NCI-H2196 treated with DMSO at 0.1 percent for 48 hours (cell line): ENCODE measurements at regions not wholly inside any gene's neighbourhood (a gene's known extent, or its start where the extent isn't known, plus 50 kb on each side); places are given as distances from the start of the nearest gene placed in this dataset.
"Not testable (repeated sequence)": the region's sequence is repeated elsewhere in the genome, so short reads cannot be mapped to it uniquely, and the experiment has no call there.

ENCODE experiments used
- DNase-seq: peaks from one replicate; lab custom pipeline; 2025; ENCODE audit not compliant: unreplicated experiment; lab: John Stamatoyannopoulos, UW

DNA sequence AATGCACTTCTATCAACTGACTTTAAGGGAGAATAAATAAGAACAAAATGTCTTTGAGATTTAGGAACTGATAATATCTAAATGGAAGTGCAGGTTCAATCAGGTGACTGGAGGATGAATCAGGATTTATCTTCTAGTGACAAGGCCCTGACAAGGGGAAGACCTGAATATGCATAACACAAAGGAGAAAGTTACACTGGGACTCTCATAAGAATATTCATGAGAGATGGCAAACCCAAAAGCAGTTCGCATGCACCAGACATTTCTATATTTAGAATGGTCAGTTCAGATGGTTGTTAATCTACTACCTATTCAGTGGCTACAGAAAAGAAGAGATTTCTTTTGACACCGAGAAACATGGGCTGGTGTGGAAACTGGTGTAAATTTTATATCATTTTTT, 1771.3 kb upstream of the LRRTM1 start:
- DNase-seq, result no peak

DNA sequence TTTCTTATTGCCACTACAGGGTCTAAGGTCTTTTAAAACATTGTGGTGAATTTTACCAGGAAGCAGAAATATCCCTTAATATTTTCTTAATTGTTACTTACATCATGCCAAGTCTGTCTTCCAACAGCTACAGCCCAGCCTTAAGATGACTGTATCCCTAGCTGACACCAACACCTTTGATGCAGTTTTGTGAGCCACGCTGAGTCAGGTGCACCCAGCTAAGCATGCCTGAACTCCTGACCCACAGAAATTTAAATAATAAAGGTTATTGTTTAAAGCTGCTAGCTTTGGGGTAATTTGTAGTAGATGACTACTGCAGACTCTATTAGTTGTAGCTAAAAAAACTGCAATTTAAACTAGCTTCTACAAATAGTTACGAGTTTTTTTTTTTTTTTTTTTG, 1757.9 kb upstream of the LRRTM1 start:
- DNase-seq, result no peak

DNA sequence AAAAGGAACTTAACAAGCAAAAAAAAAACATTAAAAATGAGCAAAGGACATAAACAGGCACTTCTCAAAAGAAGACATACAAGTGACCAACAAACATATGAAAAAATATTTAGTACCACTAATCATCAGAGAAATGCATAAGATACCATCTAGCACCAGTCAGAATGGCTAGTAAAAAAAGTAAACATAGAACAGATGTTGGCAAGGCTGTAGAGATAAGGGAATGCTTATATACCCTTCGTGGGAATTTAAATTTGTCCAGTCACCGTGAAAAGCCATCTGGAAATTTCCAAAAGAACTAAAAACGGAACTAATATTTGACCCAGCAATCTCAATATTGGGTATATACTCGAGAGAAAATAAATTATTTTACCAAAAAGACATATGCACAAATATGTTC, 1751.3 kb upstream of the LRRTM1 start:
- no peak for DNase-seq

DNA sequence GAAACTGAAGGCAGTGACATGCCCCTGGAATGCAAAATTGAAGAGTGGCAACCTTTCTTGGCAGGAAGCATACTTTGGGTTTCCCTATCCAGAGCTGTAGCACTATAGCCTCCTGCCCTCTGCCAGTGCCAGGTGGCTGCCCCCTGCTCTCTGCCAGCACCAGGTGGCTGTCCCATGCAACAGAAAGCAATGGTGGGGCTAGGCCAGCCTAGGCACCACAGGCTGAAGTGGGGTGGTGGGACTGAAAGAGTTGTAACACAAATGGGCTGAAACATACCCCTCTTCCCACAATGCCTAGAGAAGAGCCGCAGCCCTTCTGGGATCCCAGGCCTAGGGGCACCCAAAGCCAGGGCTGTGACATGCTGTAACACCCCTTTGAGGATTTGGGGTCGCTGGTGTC, 1739.3 kb upstream of the LRRTM1 start:
- DNase-seq, result no peak

DNA sequence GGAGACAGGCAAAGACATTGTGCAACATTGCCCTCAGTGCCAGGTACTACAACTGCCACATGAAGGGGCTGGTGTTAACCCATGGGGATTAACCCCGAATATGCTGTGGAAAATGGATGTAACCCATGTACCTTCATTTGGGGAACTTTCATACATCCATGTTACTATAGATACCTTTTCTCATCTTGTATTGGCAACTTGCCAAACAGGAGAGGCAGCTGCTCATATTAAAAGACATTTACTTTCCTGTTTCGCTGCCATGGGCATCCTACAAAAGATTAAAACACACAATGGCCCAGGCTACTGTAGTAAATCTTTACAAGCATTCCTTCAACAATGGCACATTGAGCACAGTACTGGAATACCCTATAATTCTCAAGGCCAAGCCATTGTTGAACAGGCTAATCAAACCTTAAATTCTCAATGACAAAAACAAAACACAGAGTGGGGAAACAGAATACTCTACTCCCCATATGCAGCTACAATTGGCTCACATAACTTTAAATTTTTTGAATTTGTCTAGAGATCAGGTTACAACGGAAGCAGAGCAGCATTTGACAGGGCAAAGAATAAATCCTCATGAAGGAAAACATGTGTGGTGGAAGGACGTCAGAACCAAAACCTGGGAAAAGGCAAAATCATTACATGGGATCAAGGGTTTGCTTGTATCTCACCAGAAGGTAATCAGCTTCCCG, 1723.5 kb upstream of the LRRTM1 start:
- DNase-seq, result no peak

DNA sequence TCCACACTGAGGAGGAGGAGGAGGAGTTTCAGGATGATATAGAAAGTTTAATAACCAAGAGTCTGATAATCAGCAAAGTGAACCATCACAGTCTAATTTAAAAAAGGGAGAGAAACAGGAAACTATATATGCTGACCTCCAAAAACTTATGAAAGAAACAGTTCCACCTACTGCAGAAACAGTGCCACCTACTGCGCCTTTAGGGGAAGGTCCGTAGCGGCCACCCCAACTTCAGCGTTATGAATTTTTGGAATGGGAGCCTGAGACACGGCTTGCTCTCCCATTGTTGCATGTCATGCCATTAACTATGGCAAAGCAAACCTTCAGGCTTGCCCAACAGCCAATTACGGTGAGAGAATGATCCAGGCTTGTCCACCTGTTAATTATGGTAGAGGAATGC, 1719.2 kb upstream of the LRRTM1 start:
- DNase-seq, result no peak

DNA sequence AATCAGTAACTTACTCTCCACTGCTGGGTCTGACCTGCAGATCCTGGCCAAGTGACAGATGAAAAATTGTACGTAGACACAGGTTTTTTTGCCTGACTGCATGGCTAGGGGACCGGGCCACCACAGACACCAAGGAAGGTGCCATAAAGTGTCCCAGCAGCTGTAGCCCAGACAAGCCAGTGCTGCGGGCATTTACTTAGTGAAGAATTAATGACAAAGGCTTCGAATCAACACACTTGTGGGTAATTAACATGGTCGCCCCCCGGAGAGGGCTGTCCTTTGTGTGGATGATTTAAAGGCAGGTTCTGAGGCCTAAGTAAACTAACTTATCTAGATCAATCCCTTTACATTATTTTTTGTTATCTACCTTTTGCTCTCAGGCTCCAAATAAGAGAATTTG, 1709.1 kb upstream of the LRRTM1 start:
- DNase-seq, result no peak

DNA sequence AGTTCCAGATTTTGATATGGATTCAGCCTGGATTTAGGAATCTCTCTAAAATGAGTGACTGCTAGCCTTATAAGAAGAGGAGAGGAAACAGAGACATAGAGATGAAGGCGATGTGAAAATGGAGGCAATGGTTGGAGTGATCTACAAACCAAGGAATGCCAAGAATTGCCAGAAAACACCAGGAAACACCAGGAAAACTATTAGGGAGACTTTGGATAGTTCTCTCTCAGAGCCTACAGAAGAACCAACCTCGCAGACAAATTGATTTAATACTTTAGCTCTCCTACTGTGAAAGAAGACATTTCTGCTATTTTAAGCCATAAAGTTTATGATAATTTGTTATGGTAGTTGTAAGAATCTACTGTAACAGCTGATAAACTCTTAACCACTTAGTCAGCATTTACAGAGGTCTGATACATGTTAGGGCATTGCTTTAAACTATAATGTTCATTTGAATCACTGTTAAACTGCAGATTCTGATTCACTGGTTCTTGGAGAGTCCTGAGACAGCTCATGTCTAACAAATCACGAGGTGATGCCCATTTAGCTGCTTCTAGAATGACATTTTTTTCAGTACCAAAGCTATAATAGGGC, 1702.6 kb upstream of the LRRTM1 start:
- DNase-seq, result no peak

DNA sequence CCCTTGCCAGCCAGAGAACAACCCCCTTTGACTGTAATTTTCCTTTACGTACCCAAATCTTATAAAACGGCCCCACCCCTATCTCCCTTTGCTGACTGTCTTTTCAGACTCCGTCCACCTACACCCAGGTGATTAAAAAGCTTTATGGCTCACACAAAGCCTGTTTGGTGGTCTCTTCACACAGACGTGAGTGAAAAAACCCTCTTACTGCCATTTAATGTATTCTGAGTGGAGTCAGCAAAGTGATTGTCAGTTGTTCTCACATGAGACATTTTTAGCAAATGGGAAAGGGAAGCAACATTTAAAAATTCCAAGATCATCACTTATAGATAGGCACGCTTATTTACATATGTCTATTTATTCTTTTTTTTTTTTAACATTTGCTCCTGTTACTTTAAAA, 1701.3 kb upstream of the LRRTM1 start:
- not testable (repeated sequence) for DNase-seq

DNA sequence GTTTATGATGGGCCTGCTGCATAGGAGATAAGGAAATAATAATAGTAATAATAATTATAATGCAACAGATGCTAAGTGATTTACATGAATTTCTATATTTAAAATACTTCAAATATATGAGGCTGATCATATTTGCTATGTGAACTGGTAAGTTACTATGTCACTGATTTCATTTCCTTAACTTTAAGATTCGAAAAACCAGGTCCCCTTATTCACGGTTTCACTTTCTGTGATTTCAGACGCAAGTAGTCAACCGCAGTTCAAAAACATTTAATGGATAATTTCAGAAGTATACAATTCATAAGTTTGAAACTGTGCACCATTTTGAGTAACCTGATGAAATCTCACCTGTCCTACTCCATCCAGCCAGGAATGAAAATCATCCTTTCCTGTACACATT, 1697.1 kb upstream of the LRRTM1 start:
- no peak for DNase-seq

DNA sequence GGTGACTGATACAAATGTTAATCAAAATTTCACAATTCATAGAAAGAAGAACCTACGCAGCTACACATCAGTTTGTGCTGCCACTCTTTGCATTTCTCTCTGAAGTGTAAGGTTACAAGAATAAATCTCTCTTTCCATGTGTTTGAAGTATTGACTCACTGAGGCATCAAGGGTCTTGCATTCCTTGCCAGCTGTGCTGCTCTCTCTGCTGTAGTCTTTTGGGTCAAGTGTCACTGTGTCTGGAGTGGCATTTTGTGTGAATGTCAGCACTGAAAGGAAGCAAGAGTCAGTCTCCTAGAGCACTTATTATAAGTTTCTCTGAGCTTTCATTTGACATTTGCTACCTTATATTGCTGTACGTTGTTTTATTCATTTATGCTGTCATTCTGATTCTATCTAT, 1696.1 kb upstream of the LRRTM1 start:
- no peak for DNase-seq

DNA sequence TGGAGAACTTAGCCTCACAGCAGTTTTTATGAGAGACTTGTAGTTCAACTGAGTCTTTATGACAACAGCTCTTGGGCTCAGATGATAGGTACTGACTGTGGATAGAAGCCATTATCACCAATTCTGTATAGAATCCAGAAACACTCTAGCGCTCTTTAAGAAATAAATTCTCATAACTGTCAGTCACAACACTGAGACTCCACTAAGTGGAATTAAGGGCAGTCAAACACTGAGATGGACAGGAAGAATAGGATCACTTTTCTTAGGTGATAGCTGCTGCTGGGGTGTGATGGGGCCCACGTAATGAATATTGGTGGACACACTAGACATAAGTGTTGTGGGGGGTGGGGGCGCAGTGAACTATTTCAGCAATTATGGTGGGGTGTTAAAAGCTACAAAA, 1691.8 kb upstream of the LRRTM1 start:
- no peak for DNase-seq

DNA sequence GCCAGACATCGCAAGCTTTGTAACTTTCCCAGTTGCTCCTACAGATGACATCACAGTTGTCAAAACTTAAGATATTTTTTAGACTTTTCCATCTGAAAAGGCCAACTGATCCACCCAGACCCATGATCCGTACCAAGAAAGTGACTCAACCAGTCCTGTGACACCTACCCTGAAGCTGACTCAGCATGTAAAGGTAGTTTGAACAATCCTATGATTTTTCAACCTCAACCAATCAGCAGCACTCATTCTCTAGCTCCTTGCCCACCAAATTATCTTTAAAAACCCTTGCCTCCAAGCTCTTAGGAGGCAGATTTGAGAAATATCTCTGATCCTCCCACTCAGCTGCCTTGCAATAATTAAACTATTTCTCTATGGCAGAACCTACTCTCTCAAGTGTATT, 1686.7 kb upstream of the LRRTM1 start:
- DNase-seq, result no peak

DNA sequence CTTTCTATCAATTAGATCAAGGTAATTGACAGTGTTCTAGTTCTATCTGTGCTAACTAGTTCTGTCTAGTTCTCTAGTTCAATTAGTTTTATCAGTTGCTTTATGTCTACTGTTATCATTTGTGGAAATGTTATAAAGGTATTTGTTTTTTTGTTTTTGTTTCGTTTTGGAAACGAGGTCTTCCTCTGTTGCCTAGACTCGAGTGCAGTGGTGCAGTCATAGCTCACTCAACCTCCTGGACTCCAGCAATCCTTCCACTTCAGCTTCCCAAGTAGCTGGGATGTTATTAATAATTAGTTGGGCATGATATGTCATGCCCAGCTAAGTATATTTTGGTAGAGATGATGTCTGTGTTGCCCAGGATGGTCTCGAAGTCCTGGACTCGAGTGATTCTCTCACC, 1682.8 kb upstream of the LRRTM1 start:
- DNase-seq, result no peak

DNA sequence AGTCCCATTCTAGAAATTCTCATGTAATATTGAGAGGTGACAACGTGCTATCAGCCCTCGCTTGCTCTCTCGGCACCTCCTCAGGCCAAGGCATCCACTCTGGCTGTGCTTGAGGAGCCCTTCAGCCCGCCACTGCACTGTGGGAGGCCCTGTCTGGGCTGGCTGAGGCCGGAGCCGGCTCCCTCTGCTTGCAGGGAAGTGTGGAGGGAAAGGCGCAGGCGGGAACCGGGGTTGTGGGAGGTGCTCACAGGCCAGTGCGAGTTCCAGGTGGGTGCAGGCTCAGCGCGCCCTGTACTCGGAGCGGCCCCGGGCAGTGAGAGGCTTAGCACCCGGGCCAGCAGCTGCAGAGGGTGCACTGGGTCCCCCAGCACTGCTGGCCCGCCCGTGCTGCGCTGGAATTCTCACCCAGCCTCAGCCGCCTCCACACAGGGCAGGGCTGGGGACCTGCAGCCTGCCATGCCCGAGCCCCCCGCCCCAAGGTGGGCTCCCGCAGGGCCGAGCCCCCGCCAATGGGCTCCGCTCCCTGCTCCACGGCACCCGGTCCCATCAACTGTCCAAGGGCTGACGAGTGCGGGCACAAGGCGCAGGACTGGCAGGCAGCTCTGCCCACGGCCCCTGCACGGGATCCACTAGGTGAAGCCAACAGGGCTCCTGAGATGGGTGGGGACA, 1680.6 kb upstream of the LRRTM1 start:
- DNase-seq, result no peak

DNA sequence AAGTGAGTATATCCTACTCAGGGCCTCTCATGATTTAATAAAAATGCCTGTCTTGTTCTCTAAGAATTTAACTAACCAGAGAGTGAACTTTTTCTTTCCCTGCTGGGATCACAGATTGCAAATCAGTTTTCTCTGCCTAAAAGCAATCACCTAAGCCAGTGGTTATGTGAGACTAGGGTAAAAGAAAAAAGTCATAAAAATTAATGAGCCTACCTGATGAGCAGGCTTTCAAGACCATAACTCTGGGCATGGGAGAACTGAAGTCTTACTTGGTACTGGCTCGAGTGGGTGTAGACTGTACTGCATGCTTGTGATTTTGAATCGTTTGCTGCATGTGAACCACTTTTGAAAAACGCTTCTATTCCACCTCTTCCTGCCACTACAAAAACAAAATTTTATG, 1677.0 kb upstream of the LRRTM1 start:
- DNase-seq, result no peak

DNA sequence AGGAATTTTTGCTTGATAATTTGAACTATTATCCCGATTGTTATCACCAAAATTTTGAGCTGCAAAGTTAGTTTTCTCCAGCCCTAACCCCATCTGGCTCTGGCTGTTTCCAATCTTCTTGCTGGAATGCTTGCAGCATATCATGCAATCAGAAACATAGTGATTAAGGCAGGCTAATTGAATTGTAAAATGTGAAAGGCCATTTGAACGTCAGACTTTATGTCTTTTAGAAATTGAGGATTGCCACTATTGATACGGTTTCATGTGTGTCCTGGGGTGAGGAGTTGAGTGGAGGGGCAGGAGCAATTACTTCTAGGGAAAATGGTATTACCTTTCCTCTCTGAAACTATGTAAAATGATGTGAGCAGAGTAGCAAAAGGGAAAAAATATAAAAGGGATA, 1674.5 kb upstream of the LRRTM1 start:
- DNase-seq, result no peak

DNA sequence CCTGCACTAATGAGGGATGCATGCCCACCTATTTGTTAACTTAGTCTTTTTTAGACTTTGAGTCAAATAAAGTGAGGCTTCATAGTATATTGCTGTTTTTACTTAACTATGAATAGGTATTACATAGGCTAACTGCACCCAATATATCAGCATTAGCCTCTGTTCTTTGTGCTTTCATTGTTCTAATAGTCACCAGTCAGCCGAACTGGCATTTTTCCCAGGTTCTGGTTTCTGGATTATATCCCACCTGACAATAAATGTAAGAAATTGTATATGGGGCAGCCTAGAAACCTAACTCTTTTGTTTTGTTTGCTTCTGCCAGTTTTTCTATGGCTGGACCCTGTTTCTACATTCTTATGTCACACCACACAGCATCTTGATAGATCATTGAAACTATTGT, 1672.4 kb upstream of the LRRTM1 start:
- no peak for DNase-seq

DNA sequence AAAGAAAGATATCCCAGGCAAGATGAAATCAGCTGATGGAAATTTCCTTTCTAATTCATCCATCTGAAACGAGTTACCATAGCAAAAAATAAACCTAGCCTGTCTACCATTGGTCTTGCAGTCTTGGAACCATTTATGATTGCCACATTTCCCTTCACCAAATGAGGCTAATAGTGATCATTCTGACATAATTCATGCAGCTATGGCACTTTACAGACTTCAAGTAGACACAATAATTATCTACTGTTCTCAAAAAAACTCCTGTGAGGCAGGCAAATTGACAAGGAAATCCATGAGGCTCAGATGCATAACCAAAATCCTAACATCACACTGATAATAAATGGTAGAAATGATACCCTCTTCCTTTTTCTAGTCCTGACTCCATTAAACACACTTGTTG, 1669.7 kb upstream of the LRRTM1 start:
- DNase-seq, result no peak

DNA sequence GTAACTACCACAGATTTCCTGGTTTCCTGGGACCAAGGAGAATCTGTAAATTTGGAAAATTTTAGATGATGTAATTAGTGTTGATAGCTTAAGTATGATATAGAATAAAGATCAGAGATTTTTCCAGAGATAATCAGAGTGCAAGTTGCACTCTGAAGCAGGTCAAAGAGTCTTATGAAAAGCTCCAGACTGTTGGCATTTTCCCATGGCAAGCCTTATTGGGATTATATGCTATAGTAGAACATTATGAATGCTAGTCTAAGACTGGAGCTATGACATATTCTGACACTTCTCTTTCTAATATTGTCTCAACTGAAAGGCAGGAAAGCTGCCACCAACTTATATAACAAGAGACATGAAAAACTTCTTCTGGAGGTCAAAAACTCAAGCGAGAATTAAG, 1638.3 kb upstream of the LRRTM1 start:
- DNase-seq, result no peak

DNA sequence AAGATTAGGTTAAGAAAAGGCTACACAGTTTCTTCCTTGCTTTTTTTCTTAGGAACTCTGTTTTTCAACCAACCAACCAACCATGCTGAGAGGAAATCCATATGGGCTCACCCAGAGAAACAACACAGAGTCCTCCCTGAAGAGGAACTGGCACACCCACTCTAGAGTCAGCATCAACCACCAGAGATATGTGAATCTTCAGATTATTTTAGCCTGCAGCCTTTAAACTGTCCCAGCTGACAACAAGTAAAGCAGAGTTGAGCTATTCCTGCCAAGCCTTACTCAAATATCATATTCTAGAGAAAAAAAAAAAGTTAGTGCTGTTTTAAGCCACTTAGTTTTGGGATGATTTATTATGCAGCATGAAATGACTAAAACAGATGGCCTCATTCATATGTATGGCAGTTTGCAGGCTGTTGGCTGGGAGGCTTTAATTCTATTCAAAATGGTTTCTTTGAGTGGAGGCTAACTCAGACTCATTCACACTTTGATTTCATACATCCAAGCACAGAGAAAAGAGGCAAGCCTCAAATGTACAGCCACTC, 1637.7 kb upstream of the LRRTM1 start:
- DNase-seq, result no peak

DNA sequence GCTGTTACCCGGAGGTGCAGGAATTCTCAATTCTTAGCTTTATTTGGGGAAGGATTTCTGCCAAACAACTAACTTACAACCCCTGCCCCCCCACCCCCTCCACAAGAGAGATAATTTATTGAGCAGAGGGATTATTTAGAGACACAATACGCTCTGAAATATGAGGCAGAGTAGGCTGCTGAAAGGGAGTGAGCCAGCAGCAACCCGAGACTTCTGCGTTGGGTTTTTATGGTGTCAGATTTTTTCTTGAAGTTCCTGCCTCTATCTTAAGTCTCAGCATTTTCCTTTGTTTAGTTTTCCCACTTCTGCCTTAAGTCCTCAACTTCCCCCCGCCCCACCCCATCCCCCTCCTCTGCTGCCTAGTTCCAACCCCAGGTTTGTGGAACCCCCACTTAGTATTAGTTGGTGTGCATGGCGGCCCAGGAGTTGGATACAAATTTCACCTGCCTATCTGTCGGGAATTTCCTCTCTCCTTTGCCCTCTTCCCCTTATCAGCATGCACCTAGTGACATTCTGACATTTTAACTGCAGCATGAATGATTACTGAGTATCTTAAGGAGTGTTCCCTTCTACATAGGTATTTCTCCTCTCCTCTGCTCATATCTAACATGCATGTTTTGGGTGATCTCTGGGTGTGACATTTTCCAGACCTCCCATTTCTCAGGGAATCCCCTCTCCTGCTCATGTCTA, 1635.9 kb upstream of the LRRTM1 start:
- DNase-seq, result no peak
